DOHH2 (cell line): ENCODE measurements at regions not wholly inside any gene's neighbourhood (a gene's known extent, or its start where the extent isn't known, plus 50 kb on each side); places are given as distances from the start of the nearest gene placed in this dataset.

ENCODE experiments used
- H3F3A ChIP-seq: fragments of 200-600 bp; sonication (generic), shearing (Covaris generic); 2 replicates; pipeline ENCODE4 v1.6.0; 2016; ENCODE audit warnings: antibody characterized with exemption, mild to moderate bottlenecking; ENCODE audit not compliant: control insufficient read depth, insufficient read depth
- H3K27ac ChIP-seq: fragments of 200-600 bp; sonication (generic); 2 replicates; pipeline ENCODE4 v1.5.1; 2014; ENCODE audit warnings: low read depth, mild to moderate bottlenecking, low read length, moderate library complexity
- H3K27me3 ChIP-seq: fragments of 200-600 bp; sonication (generic); 2 replicates; pipeline ENCODE4 v1.6.1; 2014; ENCODE audit warnings: mild to moderate bottlenecking, low read length, mixed read lengths; ENCODE audit not compliant: control insufficient read depth
- H3K36me3 ChIP-seq: fragments of 200-600 bp; sonication (generic); 2 replicates; pipeline ENCODE4 v1.6.1; 2014; ENCODE audit warnings: mild to moderate bottlenecking, low read length, moderate library complexity, mixed read lengths; ENCODE audit not compliant: control insufficient read depth
- H3K4me1 ChIP-seq: fragments of 200-600 bp; sonication (generic); 2 replicates; pipeline ENCODE4 v1.6.1; 2014; ENCODE audit warnings: mild to moderate bottlenecking, low read length, mixed read lengths; ENCODE audit not compliant: control insufficient read depth
- H3K4me2 ChIP-seq: fragments of 200-600 bp; sonication (generic); 2 replicates; pipeline ENCODE4 v1.6.0; 2014; ENCODE audit warnings: mild to moderate bottlenecking, low read length, moderate library complexity
- H3K4me3 ChIP-seq: fragments of 200-600 bp; sonication (generic); 2 replicates; pipeline ENCODE4 v1.5.1; 2014; ENCODE audit warnings: mild to moderate bottlenecking, low read length, mixed read lengths
- H3K79me2 ChIP-seq: fragments of 200-600 bp; sonication (generic); 2 replicates; pipeline ENCODE4 v1.6.1; 2014; ENCODE audit warnings: mild to moderate bottlenecking, low read length, mixed read lengths; ENCODE audit not compliant: control insufficient read depth
- H3K9me2 ChIP-seq: fragments of 200-600 bp; sonication (generic); replicated peaks from 2 replicates; pipeline ENCODE4 v1.6.1; 2014; ENCODE audit warnings: mild to moderate bottlenecking, low read length, mixed read lengths; ENCODE audit not compliant: control insufficient read depth
- H3K9me3 ChIP-seq: fragments of 200-600 bp; sonication (generic); 2 replicates; pipeline ENCODE4 v1.6.1; 2014; ENCODE audit warnings: antibody characterized with exemption, low read length, mixed read lengths; ENCODE audit not compliant: control insufficient read depth, insufficient read depth
- H4K20me1 ChIP-seq: fragments of 200-600 bp; sonication (generic); 2 replicates; pipeline ENCODE4 v1.6.0; 2014; ENCODE audit warnings: low read depth, mild to moderate bottlenecking, antibody characterized with exemption, low read length, moderate library complexity; ENCODE audit not compliant: control insufficient read depth, insufficient read depth
- CTCF ChIP-seq: fragments of 200-600 bp; sonication (generic); IDR thresholded peaks from one replicate; pipeline ENCODE4 v1.5.1; 2014; ENCODE audit warnings: antibody characterized with exemption, mild to moderate bottlenecking, low read depth, low read length; ENCODE audit not compliant: poor library complexity, severe bottlenecking
- EZH2phosphoT487 ChIP-seq: fragments of 200-600 bp; sonication (generic); IDR thresholded peaks from 2 replicates; pipeline ENCODE4 v1.6.1; 2017; ENCODE audit warnings: borderline replicate concordance, mild to moderate bottlenecking, antibody characterized with exemption, low read length, moderate library complexity, mixed read lengths

GRCh38 chr4:179492260-179493080, 2050.2 kb upstream of the AGA start:
- Histone ChIP-seq H3K9me2 (no peaks in the 10 kb centered on the region), H3K79me2 (no peaks in the 10 kb centered on the region), H3K9me3 (no peaks in the 10 kb centered on the region), H3K4me2 (no peak overlapping the region), H3K4me3 (no peak overlapping the region), H3K27me3 (no peaks in the 10 kb centered on the region), H4K20me1 (no peaks in the 10 kb centered on the region), H3K27ac (no peak overlapping the region), H3F3A (no peaks in the 10 kb centered on the region), H3K36me3 (no peaks in the 10 kb centered on the region), H3K4me1 (no peaks in the 10 kb centered on the region)
- TF ChIP-seq EZH2phosphoT487 (no peak), CTCF (no peak)

DNA sequence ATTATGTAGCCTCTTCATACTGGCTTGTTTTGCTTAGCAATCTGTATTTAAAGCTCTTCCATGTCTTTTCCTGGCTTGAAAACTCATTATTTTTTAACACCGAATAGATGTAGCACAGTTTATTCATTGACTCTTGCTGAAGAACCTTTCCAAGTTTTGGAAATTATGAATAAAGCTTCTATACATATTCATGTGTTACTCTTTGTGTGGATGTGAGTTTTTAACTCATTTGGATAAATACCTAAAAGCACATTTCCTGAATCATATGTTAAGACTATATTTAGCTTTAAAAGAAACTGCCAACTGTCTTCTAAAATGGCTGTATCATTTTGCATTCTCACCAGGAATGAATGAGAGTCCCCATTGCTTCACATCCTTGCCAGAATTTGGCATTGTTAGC, 2061.7 kb upstream of the AGA start:
- Histone ChIP-seq H3K4me2 (no peak overlapping the region), H3K27ac (no peak overlapping the region), H3K79me2 (no peaks in the 10 kb centered on the region), H3K4me3 (no peak overlapping the region), H3K9me2 (no peaks in the 10 kb centered on the region), H3K4me1 (no peaks in the 10 kb centered on the region), H3K9me3 (no peaks in the 10 kb centered on the region), H4K20me1 (no peaks in the 10 kb centered on the region), H3K27me3 (no peaks in the 10 kb centered on the region), H3F3A (no peaks in the 10 kb centered on the region), H3K36me3 (no peaks in the 10 kb centered on the region)
- TF ChIP-seq EZH2phosphoT487 (no peak), CTCF (no peak)

- Histone ChIP-seq H3K27ac (no peak overlapping the region), H3K27me3 (no peaks in the 10 kb centered on the region), H3K79me2 (no peaks in the 10 kb centered on the region), H3K9me3 (no peaks in the 10 kb centered on the region), H3K36me3 (no peaks in the 10 kb centered on the region), H3K4me1 (no peaks in the 10 kb centered on the region), H4K20me1 (no peaks in the 10 kb centered on the region), H3K9me2 (no peaks in the 10 kb centered on the region), H3F3A (no peaks in the 10 kb centered on the region), H3K4me2 (no peak overlapping the region), H3K4me3 (no peak overlapping the region)
- TF ChIP-seq EZH2phosphoT487 (no peak), CTCF (no peak)
Measured at GRCh38 chr4:179509489-179509888, 2067.3 kb upstream of the AGA start.
